B cell (primary cell): ENCODE measurements at regions not wholly inside any gene's neighbourhood (a gene's known extent, or its start where the extent isn't known, plus 50 kb on each side); places are given as distances from the start of the nearest gene placed in this dataset.

Experiments
- EZH2 ChIP-seq: IDR thresholded peaks from 2 replicates; pipeline ENCODE4 v1.6.1; 2012; ENCODE audit warnings: borderline replicate concordance, low read depth, mild to moderate bottlenecking, moderate library complexity, low read length; ENCODE audit not compliant: insufficient read depth, poor library complexity, severe bottlenecking
- TF ChIP-seq, protein P1 (sequence below): fragments of 200-600 bp; IDR thresholded peaks from one replicate; pipeline ENCODE4 v1.8.0; 2022; ENCODE audit warnings: antibody characterized with exemption, mild to moderate bottlenecking

DNA sequence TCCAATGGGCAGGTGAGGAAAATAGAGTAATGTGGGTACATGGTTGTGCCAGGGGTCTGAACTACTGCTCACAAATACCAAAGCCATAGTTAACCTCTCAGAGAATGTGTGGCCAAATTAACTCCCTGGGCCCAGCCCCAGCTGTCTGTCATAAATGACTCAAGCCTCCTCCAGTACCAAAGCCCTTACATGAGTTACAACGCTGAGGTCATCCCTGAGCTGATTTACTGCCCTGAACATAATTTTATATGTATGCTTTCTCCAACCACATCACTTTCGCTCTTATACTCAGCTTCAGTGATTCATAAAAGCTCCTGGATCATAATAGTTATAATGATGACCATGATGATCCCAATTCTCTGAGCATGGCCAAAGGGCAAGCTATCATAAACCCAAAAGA lies 283.9 kb downstream of the NKX6-1 start:
- TF ChIP-seq EZH2, result no peak
- TF ChIP-seq, protein P1, sequence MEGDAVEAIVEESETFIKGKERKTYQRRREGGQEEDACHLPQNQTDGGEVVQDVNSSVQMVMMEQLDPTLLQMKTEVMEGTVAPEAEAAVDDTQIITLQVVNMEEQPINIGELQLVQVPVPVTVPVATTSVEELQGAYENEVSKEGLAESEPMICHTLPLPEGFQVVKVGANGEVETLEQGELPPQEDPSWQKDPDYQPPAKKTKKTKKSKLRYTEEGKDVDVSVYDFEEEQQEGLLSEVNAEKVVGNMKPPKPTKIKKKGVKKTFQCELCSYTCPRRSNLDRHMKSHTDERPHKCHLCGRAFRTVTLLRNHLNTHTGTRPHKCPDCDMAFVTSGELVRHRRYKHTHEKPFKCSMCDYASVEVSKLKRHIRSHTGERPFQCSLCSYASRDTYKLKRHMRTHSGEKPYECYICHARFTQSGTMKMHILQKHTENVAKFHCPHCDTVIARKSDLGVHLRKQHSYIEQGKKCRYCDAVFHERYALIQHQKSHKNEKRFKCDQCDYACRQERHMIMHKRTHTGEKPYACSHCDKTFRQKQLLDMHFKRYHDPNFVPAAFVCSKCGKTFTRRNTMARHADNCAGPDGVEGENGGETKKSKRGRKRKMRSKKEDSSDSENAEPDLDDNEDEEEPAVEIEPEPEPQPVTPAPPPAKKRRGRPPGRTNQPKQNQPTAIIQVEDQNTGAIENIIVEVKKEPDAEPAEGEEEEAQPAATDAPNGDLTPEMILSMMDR, result no peak
